DOHH2 (cell line): ENCODE measurements at regions not wholly inside any gene's neighbourhood (a gene's known extent, or its start where the extent isn't known, plus 50 kb on each side); places are given as distances from the start of the nearest gene placed in this dataset.

Experiments
- H3F3A ChIP-seq: fragments of 200-600 bp; sonication (generic), shearing (Covaris generic); 2 replicates; pipeline ENCODE4 v1.6.0; 2016; ENCODE audit warnings: antibody characterized with exemption, mild to moderate bottlenecking; ENCODE audit not compliant: control insufficient read depth, insufficient read depth
- H3K27ac ChIP-seq: fragments of 200-600 bp; sonication (generic); 2 replicates; pipeline ENCODE4 v1.5.1; 2014; ENCODE audit warnings: low read depth, mild to moderate bottlenecking, low read length, moderate library complexity
- H3K27me3 ChIP-seq: fragments of 200-600 bp; sonication (generic); 2 replicates; pipeline ENCODE4 v1.6.1; 2014; ENCODE audit warnings: mild to moderate bottlenecking, low read length, mixed read lengths; ENCODE audit not compliant: control insufficient read depth
- H3K36me3 ChIP-seq: fragments of 200-600 bp; sonication (generic); 2 replicates; pipeline ENCODE4 v1.6.1; 2014; ENCODE audit warnings: mild to moderate bottlenecking, low read length, moderate library complexity, mixed read lengths; ENCODE audit not compliant: control insufficient read depth
- H3K4me1 ChIP-seq: fragments of 200-600 bp; sonication (generic); 2 replicates; pipeline ENCODE4 v1.6.1; 2014; ENCODE audit warnings: mild to moderate bottlenecking, low read length, mixed read lengths; ENCODE audit not compliant: control insufficient read depth
- H3K4me2 ChIP-seq: fragments of 200-600 bp; sonication (generic); 2 replicates; pipeline ENCODE4 v1.6.0; 2014; ENCODE audit warnings: mild to moderate bottlenecking, low read length, moderate library complexity
- H3K4me3 ChIP-seq: fragments of 200-600 bp; sonication (generic); 2 replicates; pipeline ENCODE4 v1.5.1; 2014; ENCODE audit warnings: mild to moderate bottlenecking, low read length, mixed read lengths
- H3K79me2 ChIP-seq: fragments of 200-600 bp; sonication (generic); 2 replicates; pipeline ENCODE4 v1.6.1; 2014; ENCODE audit warnings: mild to moderate bottlenecking, low read length, mixed read lengths; ENCODE audit not compliant: control insufficient read depth
- H3K9me2 ChIP-seq: fragments of 200-600 bp; sonication (generic); replicated peaks from 2 replicates; pipeline ENCODE4 v1.6.1; 2014; ENCODE audit warnings: mild to moderate bottlenecking, low read length, mixed read lengths; ENCODE audit not compliant: control insufficient read depth
- H3K9me3 ChIP-seq: fragments of 200-600 bp; sonication (generic); 2 replicates; pipeline ENCODE4 v1.6.1; 2014; ENCODE audit warnings: antibody characterized with exemption, low read length, mixed read lengths; ENCODE audit not compliant: control insufficient read depth, insufficient read depth
- H4K20me1 ChIP-seq: fragments of 200-600 bp; sonication (generic); 2 replicates; pipeline ENCODE4 v1.6.0; 2014; ENCODE audit warnings: low read depth, mild to moderate bottlenecking, antibody characterized with exemption, low read length, moderate library complexity; ENCODE audit not compliant: control insufficient read depth, insufficient read depth
- EZH2phosphoT487 ChIP-seq: fragments of 200-600 bp; sonication (generic); IDR thresholded peaks from 2 replicates; pipeline ENCODE4 v1.6.1; 2017; ENCODE audit warnings: borderline replicate concordance, mild to moderate bottlenecking, antibody characterized with exemption, low read length, moderate library complexity, mixed read lengths
- TF ChIP-seq, protein P1 (sequence below): fragments of 200-600 bp; sonication (generic); IDR thresholded peaks from one replicate; pipeline ENCODE4 v1.5.1; 2014; ENCODE audit warnings: antibody characterized with exemption, mild to moderate bottlenecking, low read depth, low read length; ENCODE audit not compliant: poor library complexity, severe bottlenecking

DNA sequence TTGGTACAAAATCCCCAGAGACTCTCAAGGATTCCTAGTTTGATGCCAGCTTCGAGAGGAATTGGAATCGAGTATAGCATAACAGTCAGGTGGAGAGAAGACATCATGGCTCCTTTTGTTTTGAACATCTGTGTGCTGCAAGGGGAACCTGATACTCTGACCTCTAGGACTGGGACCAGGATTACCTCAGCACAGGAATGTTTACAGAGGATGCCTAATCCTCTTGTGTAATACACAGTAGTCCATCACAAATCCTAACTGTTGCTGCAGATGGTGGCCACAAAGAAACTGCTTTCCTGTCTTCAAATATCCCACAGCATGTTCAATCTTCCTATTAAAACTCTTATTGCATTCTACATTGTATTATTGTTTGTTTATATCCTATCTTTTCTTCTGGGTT lies 111.8 kb upstream of the PRMT6 start:
- Histone ChIP-seq H3K79me2 (no peaks in the 10 kb centered on the region), H3K27ac (no peak overlapping the region)

DNA sequence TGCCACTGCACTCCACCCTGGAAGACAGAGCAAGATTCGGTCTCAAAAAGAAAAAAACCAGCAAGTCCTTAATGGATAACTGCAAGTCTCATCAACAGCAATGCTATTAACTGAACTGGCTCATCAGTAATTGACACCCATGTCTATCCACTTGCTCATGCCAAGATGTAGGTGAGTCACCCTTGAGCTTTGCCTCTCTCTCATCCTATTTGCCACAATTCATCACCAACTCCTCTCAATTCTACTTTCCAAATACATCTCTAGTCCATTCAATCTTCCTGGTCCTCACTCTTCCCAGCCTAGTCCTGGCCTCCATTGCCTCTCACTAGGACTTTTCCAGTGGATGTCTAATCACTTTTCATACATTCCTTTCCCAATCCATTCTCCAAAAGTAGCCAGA lies 103.7 kb upstream of the PRMT6 start:
- H3K27me3 ChIP-seq = no peaks in the 10 kb centered on the region
- no peaks in the 10 kb centered on the region for H3F3A ChIP-seq
- H3K9me2 ChIP-seq = no peaks in the 10 kb centered on the region
- H3K79me2 ChIP-seq = no peaks in the 10 kb centered on the region
- H3K9me3 ChIP-seq = no peaks in the 10 kb centered on the region
- H3K4me2 ChIP-seq = no peak overlapping the region
- H4K20me1 ChIP-seq = no peaks in the 10 kb centered on the region
- TF ChIP-seq, protein P1, sequence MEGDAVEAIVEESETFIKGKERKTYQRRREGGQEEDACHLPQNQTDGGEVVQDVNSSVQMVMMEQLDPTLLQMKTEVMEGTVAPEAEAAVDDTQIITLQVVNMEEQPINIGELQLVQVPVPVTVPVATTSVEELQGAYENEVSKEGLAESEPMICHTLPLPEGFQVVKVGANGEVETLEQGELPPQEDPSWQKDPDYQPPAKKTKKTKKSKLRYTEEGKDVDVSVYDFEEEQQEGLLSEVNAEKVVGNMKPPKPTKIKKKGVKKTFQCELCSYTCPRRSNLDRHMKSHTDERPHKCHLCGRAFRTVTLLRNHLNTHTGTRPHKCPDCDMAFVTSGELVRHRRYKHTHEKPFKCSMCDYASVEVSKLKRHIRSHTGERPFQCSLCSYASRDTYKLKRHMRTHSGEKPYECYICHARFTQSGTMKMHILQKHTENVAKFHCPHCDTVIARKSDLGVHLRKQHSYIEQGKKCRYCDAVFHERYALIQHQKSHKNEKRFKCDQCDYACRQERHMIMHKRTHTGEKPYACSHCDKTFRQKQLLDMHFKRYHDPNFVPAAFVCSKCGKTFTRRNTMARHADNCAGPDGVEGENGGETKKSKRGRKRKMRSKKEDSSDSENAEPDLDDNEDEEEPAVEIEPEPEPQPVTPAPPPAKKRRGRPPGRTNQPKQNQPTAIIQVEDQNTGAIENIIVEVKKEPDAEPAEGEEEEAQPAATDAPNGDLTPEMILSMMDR = no peak
- no peak for TF ChIP-seq EZH2phosphoT487
- no peaks in the 10 kb centered on the region for H3K36me3 ChIP-seq
- H3K27ac ChIP-seq = no peak overlapping the region
- no peak overlapping the region for H3K4me3 ChIP-seq
- H3K4me1 ChIP-seq = no peaks in the 10 kb centered on the region

More for the DNA sequence above, 111.8 kb upstream of the PRMT6 start:
- no peaks in the 10 kb centered on the region for H3K36me3 ChIP-seq
- H4K20me1 ChIP-seq = no peaks in the 10 kb centered on the region
- TF ChIP-seq, protein P1 = no peak
- no peak for TF ChIP-seq EZH2phosphoT487
- H3K27me3 ChIP-seq = no peaks in the 10 kb centered on the region
- H3K9me2 ChIP-seq = no peaks in the 10 kb centered on the region
- H3K4me1 ChIP-seq = no peaks in the 10 kb centered on the region
- no peaks in the 10 kb centered on the region for H3K9me3 ChIP-seq
- H3K4me3 ChIP-seq = no peak overlapping the region
- no peaks in the 10 kb centered on the region for H3F3A ChIP-seq
- no peak overlapping the region for H3K4me2 ChIP-seq

GRCh38 chr1:106954661-106955229 lies 101.7 kb upstream of the PRMT6 start:
- Histone ChIP-seq H3K9me3 (no peaks in the 10 kb centered on the region), H3K27ac (no peak overlapping the region), H3K4me1 (no peaks in the 10 kb centered on the region), H3K79me2 (no peaks in the 10 kb centered on the region), H3K9me2 (no peaks in the 10 kb centered on the region), H3K4me3 (no peak overlapping the region), H4K20me1 (no peaks in the 10 kb centered on the region), H3K4me2 (no peak overlapping the region), H3K27me3 (no peaks in the 10 kb centered on the region), H3K36me3 (no peaks in the 10 kb centered on the region), H3F3A (no peaks in the 10 kb centered on the region)
- TF ChIP-seq, protein P1 = no peak
- no peak for TF ChIP-seq EZH2phosphoT487
